ENCODE measurements at regions not wholly inside any gene's neighbourhood (a gene's known extent, or its start where the extent isn't known, plus 50 kb on each side); places are given as distances from the start of the nearest gene placed in this dataset.

- no peaks in the 10 kb centered on the region for H3K4me1 ChIP-seq
- no peaks in the 10 kb centered on the region for H3K9me3 ChIP-seq
- intact Hi-C loops (cut with DNase I; ENCODE audit: low total_unique reads) = no loop called here
- H3K36me3 ChIP-seq = no peaks in the 10 kb centered on the region
- 86 to 93% (median 88%) methylated on average over 3 of the region's 3 CpGs for WGBS, 5 donors
- TF ChIP-seq POLR2A (IDR thresholded peaks at IDR 0.05) = no peak
- no peak for TF ChIP-seq POLR2AphosphoS5 (IDR thresholded peaks at IDR 0.05)
- no peak for TF ChIP-seq CTCF (IDR thresholded peaks at IDR 0.05)
- TF ChIP-seq EP300 (IDR thresholded peaks at IDR 0.05) = no peak
- H3K27ac ChIP-seq = no peak overlapping the region
- H3K4me3 ChIP-seq = no peak overlapping the region
- DNase-seq = no peak
- H3K27me3 ChIP-seq = no peaks in the 10 kb centered on the region
Measured at GRCh38 chr7:95674101-95674500, 77.8 kb upstream of the PDK4 start.

DNA sequence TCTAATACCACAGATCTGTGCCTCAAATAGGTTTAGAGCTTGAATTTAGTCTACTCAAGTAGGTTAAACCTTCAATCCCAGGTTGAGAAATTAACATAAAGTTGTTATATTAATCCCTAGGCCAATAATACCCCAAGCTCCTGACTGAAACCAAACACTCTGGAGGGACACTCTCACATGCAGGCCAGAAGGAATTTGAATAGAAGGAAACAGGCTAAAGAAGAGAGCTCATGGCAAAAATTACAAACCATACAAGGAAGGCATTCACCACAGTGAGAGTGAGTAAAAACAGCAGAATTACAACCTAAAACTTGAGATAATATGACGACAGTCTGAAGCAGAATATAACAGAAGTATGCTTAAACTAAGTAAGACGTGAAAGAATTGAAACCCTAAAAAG lies 76.1 kb upstream of the PDK4 start:
- TF ChIP-seq CTCF (IDR thresholded peaks at IDR 0.05) (no peak), POLR2AphosphoS5 (IDR thresholded peaks at IDR 0.05) (no peak), EP300 (IDR thresholded peaks at IDR 0.05) (no peak), POLR2A (IDR thresholded peaks at IDR 0.05) (no peak)
- Histone ChIP-seq H3K27ac (no peak overlapping the region), H3K4me3 (no peak overlapping the region), H3K27me3 (no peaks in the 10 kb centered on the region), H3K9me3 (no peaks in the 10 kb centered on the region), H3K4me1 (no peaks in the 10 kb centered on the region), H3K36me3 (no peaks in the 10 kb centered on the region)
- intact Hi-C loops (cut with DNase I; ENCODE audit: low total_unique reads) = no loop called here
- 86 to 95% (median 89%) methylated on average over 2 of the region's 2 CpGs for WGBS, 5 donors
- no peak for DNase-seq

- TF ChIP-seq POLR2AphosphoS5 (IDR thresholded peaks at IDR 0.05) = no peak
- no peak for TF ChIP-seq POLR2A (IDR thresholded peaks at IDR 0.05)
- no peak for TF ChIP-seq CTCF (IDR thresholded peaks at IDR 0.05)
- no peak for TF ChIP-seq EP300 (IDR thresholded peaks at IDR 0.05)
- no peak overlapping the region for H3K27ac ChIP-seq
- H3K4me3 ChIP-seq = no peak overlapping the region
- 45 to 77% (median 59%) methylated on average over 2 of the region's 2 CpGs for WGBS, 5 donors
- no peaks in the 10 kb centered on the region for H3K36me3 ChIP-seq
- H3K4me1 ChIP-seq = no peaks in the 10 kb centered on the region
- no peaks in the 10 kb centered on the region for H3K9me3 ChIP-seq
- intact Hi-C loops (cut with DNase I; ENCODE audit: low total_unique reads) = no loop called here
- no peaks in the 10 kb centered on the region for H3K27me3 ChIP-seq
- DNase-seq = no peak
Measured at GRCh38 chr7:95669513-95669912, 73.2 kb upstream of the PDK4 start.

GRCh38 chr7:95668504-95669018 lies 72.2 kb upstream of the PDK4 start:
- H3K9me3 ChIP-seq = no peaks in the 10 kb centered on the region
- H3K4me1 ChIP-seq = no peaks in the 10 kb centered on the region
- no peak overlapping the region for H3K27ac ChIP-seq
- TF ChIP-seq POLR2AphosphoS5 (IDR thresholded peaks at IDR 0.05) (no peak), POLR2A (IDR thresholded peaks at IDR 0.05) (no peak), CTCF (IDR thresholded peaks at IDR 0.05) (no peak), EP300 (IDR thresholded peaks at IDR 0.05) (no peak)
- H3K4me3 ChIP-seq = no peak overlapping the region
- no peaks in the 10 kb centered on the region for H3K36me3 ChIP-seq
- no peak for DNase-seq
- H3K27me3 ChIP-seq = no peaks in the 10 kb centered on the region
- intact Hi-C loops (cut with DNase I; ENCODE audit: low total_unique reads) = no loop called here
- 84 to 92% (median 86%) methylated on average over 4 of the region's 4 CpGs for WGBS, 5 donors

All from stomach (tissue), 8 donors.